Naive thymus-derived CD4-positive, alpha-beta T cell (primary cell): ENCODE measurements at regions not wholly inside any gene's neighbourhood (a gene's known extent, or its start where the extent isn't known, plus 50 kb on each side); places are given as distances from the start of the nearest gene placed in this dataset.

Source experiments
- ATAC-seq: fragments of 150-1000 bp; cut with Tn5 transposase; 2 replicates; pipeline ENCODE4 v1.10.0; 2021; ENCODE audit warnings: mild to moderate bottlenecking, moderate library complexity
- CTCF ChIA-PET: fragments of 350-600 bp; sonication (Branson Sonifier 250); formaldehyde crosslinking; loops from one replicate; lab custom pipeline; 2021; ENCODE audit warnings: antibody characterized with exemption; lab: Charles Lee
- POLR2A ChIA-PET: fragments of 350-600 bp; sonication (Branson Sonifier 250); formaldehyde crosslinking; loops from one replicate; lab custom pipeline; 2021; ENCODE audit warnings: antibody characterized with exemption, inconsistent platforms; lab: Charles Lee
- DNase-seq, 9 donors: peaks; one replicate each; pipeline versions ENCODE4 v3.0.0 to v3.0.0-alpha.2; 2020 to 2022; ENCODE audit warnings: mixed read lengths in 1 of 9
- H3K27ac ChIP-seq: one replicate; pipeline ENCODE4 v1.7.0; 2013; ENCODE audit warnings: mild to moderate bottlenecking, low read depth, low read length, moderate library complexity
- H3K27me3 ChIP-seq, 2 donors: one replicate each; pipeline ENCODE4 v1.7.0; 2013; ENCODE audit warnings: low read length in 2 of 2, mild to moderate bottlenecking in 2 of 2, moderate library complexity in 2 of 2; ENCODE audit not compliant: control insufficient read depth in 2 of 2, insufficient read depth in 2 of 2
- H3K36me3 ChIP-seq, 3 experiments: 1 replicate in 2 of 3; 2 replicates in 1 of 3; pipeline ENCODE4 v1.7.0; 2013; ENCODE audit warnings: low read length in 3 of 3, mild to moderate bottlenecking in 3 of 3, moderate library complexity in 1 of 3; ENCODE audit not compliant: insufficient read depth in 3 of 3, control insufficient read depth in 2 of 3
- H3K4me1 ChIP-seq, 2 donors: one replicate each; pipeline ENCODE4 v1.7.0; 2013; ENCODE audit warnings: low read length in 2 of 2, mild to moderate bottlenecking in 2 of 2, moderate library complexity in 1 of 2; ENCODE audit not compliant: control insufficient read depth in 2 of 2, insufficient read depth in 2 of 2
- H3K4me3 ChIP-seq: 2 replicates; pipeline ENCODE4 v1.7.0; 2013; ENCODE audit warnings: mild to moderate bottlenecking, low read length
- H3K9me3 ChIP-seq, 3 experiments: 1 replicate in 2 of 3; 2 replicates in 1 of 3; pipeline ENCODE4 v1.7.0; 2013; ENCODE audit warnings: low read length in 3 of 3; ENCODE audit not compliant: control insufficient read depth in 2 of 3
- H3K27ac Mint-ChIP-seq, 9 donors: one replicate each; pipeline ENCODE4 v1.8.0; 2020 to 2022; ENCODE audit warnings: mixed read lengths in 9 of 9, mild to moderate bottlenecking in 8 of 9, moderate library complexity in 5 of 9, inconsistent platforms in 2 of 9
- H3K27me3 Mint-ChIP-seq, 5 donors: one replicate each; pipeline ENCODE4 v1.8.0; 2021 to 2022; ENCODE audit warnings: mixed read lengths in 5 of 5, mild to moderate bottlenecking in 1 of 5
- H3K36me3 Mint-ChIP-seq, 5 donors: one replicate each; pipeline ENCODE4 v1.8.0; 2020 to 2022; ENCODE audit warnings: mixed read lengths in 5 of 5, mild to moderate bottlenecking in 3 of 5, inconsistent platforms in 1 of 5
- H3K4me1 Mint-ChIP-seq, 7 donors: one replicate each; pipeline ENCODE4 v1.8.0; 2020 to 2022; ENCODE audit warnings: mixed read lengths in 7 of 7, mild to moderate bottlenecking in 3 of 7, inconsistent platforms in 1 of 7
- H3K4me3 Mint-ChIP-seq, 10 donors: one replicate each; pipeline ENCODE4 v1.8.0; 2020 to 2022; ENCODE audit warnings: mild to moderate bottlenecking in 10 of 10, mixed read lengths in 10 of 10, moderate library complexity in 6 of 10, inconsistent platforms in 2 of 10
- H3K9me3 Mint-ChIP-seq, 11 donors: one replicate each; pipeline ENCODE4 v1.8.0; 2020 to 2022; ENCODE audit warnings: mixed read lengths in 11 of 11, mild to moderate bottlenecking in 4 of 11, inconsistent platforms in 1 of 11, moderate library complexity in 1 of 11
- intact Hi-C, 2 donors: fragments of 100-400 bp; cut with micrococcal nuclease; formaldehyde crosslinking; loops; one replicate each; pipeline ENCODE4 v1.15.1; 2023

GRCh38 chr19:28948026-28948425 lies 264.9 kb downstream of the UQCRFS1 start:
- no peak for ATAC-seq
- no peak overlapping the region for H3K4me3 Mint-ChIP-seq
- Histone ChIP-seq H3K36me3 (no peaks in the 10 kb centered on the region), H3K9me3 (no peaks in the 10 kb centered on the region), H3K27ac (no peak overlapping the region), H3K27me3 (no peaks in the 10 kb centered on the region), H3K4me1 (no peaks in the 10 kb centered on the region), H3K4me3 (no peak overlapping the region)
- H3K36me3 Mint-ChIP-seq, result no peaks in the 10 kb centered on the region
- peaks cover 0 to 15% (median 4%) of the 10 kb centered on the region in 11 donors for H3K9me3 Mint-ChIP-seq
- intact Hi-C loops, result no loop called here
- CTCF ChIA-PET, result no interaction called here
- no peak overlapping the region for H3K27ac Mint-ChIP-seq
- no peaks in the 10 kb centered on the region for H3K4me1 Mint-ChIP-seq
- peaks cover 0 to 12% (median 0%) of the 10 kb centered on the region in 5 donors for H3K27me3 Mint-ChIP-seq
- POLR2A ChIA-PET, result no interaction called here
- DNase-seq, result no peak

- H3K36me3 ChIP-seq, result no peaks in the 10 kb centered on the region
- H3K9me3 ChIP-seq, result no peaks in the 10 kb centered on the region
- H3K27me3 ChIP-seq, result no peaks in the 10 kb centered on the region
- H3K27ac Mint-ChIP-seq, result no peak overlapping the region
- POLR2A ChIA-PET, result no interaction called here
- DNase-seq (no peak), ATAC-seq (no peak)
- H3K4me1 Mint-ChIP-seq, result no peaks in the 10 kb centered on the region
- H3K27ac ChIP-seq, result no peak overlapping the region
- H3K27me3 Mint-ChIP-seq, result peaks cover 0 to 9% (median 4%) of the 10 kb centered on the region in 5 donors
- no peaks in the 10 kb centered on the region for H3K36me3 Mint-ChIP-seq
- no peak overlapping the region for H3K4me3 ChIP-seq
- no peaks in the 10 kb centered on the region for H3K4me1 ChIP-seq
- CTCF ChIA-PET, result no interaction called here
- intact Hi-C loops, result no loop called here
- H3K4me3 Mint-ChIP-seq, result no peak overlapping the region
- peaks cover 0 to 10% (median 4%) of the 10 kb centered on the region in 11 donors for H3K9me3 Mint-ChIP-seq
Measured at GRCh38 chr19:28943651-28944050, 269.3 kb downstream of the UQCRFS1 start.

- Histone ChIP-seq H3K27ac (no peak overlapping the region), H3K36me3 (no peaks in the 10 kb centered on the region), H3K4me3 (no peak overlapping the region), H3K9me3 (no peaks in the 10 kb centered on the region), H3K4me1 (no peaks in the 10 kb centered on the region), H3K27me3 (no peaks in the 10 kb centered on the region)
- CTCF ChIA-PET, result no interaction called here
- intact Hi-C loops, result no loop called here
- no peak overlapping the region for H3K27ac Mint-ChIP-seq
- no peaks in the 10 kb centered on the region for H3K36me3 Mint-ChIP-seq
- no peaks in the 10 kb centered on the region for H3K4me1 Mint-ChIP-seq
- POLR2A ChIA-PET, result no interaction called here
- H3K27me3 Mint-ChIP-seq, result peaks cover 0 to 9% (median 4%) of the 10 kb centered on the region in 5 donors
- H3K4me3 Mint-ChIP-seq, result no peak overlapping the region
- no peak for ATAC-seq
- DNase-seq, result no peak
- peaks cover 0 to 16% (median 4%) of the 10 kb centered on the region in 11 donors for H3K9me3 Mint-ChIP-seq
Measured at GRCh38 chr19:28941833-28942232, 271.1 kb downstream of the UQCRFS1 start.

GRCh38 chr19:28940751-28941500 lies 272.0 kb downstream of the UQCRFS1 start:
- Histone ChIP-seq H3K27ac (no peak overlapping the region), H3K4me3 (no peak overlapping the region), H3K9me3 (no peaks in the 10 kb centered on the region), H3K27me3 (no peaks in the 10 kb centered on the region), H3K4me1 (no peaks in the 10 kb centered on the region), H3K36me3 (no peaks in the 10 kb centered on the region)
- POLR2A ChIA-PET, result no interaction called here
- ATAC-seq (no peak), DNase-seq (no peak)
- CTCF ChIA-PET, result no interaction called here
- Mint-ChIP-seq H3K27me3 (peaks cover 0 to 9% (median 4%) of the 10 kb centered on the region in 5 donors), H3K4me1 (no peaks in the 10 kb centered on the region), H3K36me3 (no peaks in the 10 kb centered on the region), H3K4me3 (no peak overlapping the region), H3K27ac (no peak overlapping the region), H3K9me3 (peaks cover 0 to 16% (median 4%) of the 10 kb centered on the region in 11 donors)
- intact Hi-C loops, result no loop called here

- no peaks in the 10 kb centered on the region for H3K4me1 ChIP-seq
- H3K36me3 Mint-ChIP-seq, result no peaks in the 10 kb centered on the region
- H3K4me3 ChIP-seq, result no peak overlapping the region
- ChIA-PET POLR2A (no interaction called here), CTCF (no interaction called here)
- DNase-seq (no peak), ATAC-seq (no peak)
- H3K27ac Mint-ChIP-seq, result no peak overlapping the region
- peaks cover 0 to 25% (median 5%) of the 10 kb centered on the region in 11 donors for H3K9me3 Mint-ChIP-seq
- intact Hi-C loops, result no loop called here
- no peaks in the 10 kb centered on the region for H3K27me3 ChIP-seq
- H3K4me1 Mint-ChIP-seq, result no peaks in the 10 kb centered on the region
- H3K36me3 ChIP-seq, result no peaks in the 10 kb centered on the region
- H3K9me3 ChIP-seq, result no peaks in the 10 kb centered on the region
- H3K4me3 Mint-ChIP-seq, result no peak overlapping the region
- H3K27me3 Mint-ChIP-seq, result peaks cover 0 to 9% (median 4%) of the 10 kb centered on the region in 5 donors
- H3K27ac ChIP-seq, result no peak overlapping the region
Measured at GRCh38 chr19:28939236-28939635, 273.7 kb downstream of the UQCRFS1 start.

GRCh38 chr19:28936001-28936400 lies 276.9 kb downstream of the UQCRFS1 start:
- H3K27ac ChIP-seq, result no peak overlapping the region
- CTCF ChIA-PET, result no interaction called here
- POLR2A ChIA-PET, result no interaction called here
- no peak overlapping the region for H3K27ac Mint-ChIP-seq
- H3K27me3 ChIP-seq, result no peaks in the 10 kb centered on the region
- intact Hi-C loops, result no loop called here
- H3K36me3 Mint-ChIP-seq, result peaks cover 0 to 6% (median 0%) of the 10 kb centered on the region in 5 donors
- H3K4me1 Mint-ChIP-seq, result no peaks in the 10 kb centered on the region
- no peaks in the 10 kb centered on the region for H3K9me3 ChIP-seq
- H3K4me3 ChIP-seq, result no peak overlapping the region
- DNase-seq (no peak), ATAC-seq (no peak)
- H3K4me1 ChIP-seq, result no peaks in the 10 kb centered on the region
- H3K27me3 Mint-ChIP-seq, result peaks cover 0 to 26% (median 0%) of the 10 kb centered on the region in 5 donors
- H3K9me3 Mint-ChIP-seq, result peaks cover 0 to 28% (median 5%) of the 10 kb centered on the region in 11 donors
- H3K36me3 ChIP-seq, result no peaks in the 10 kb centered on the region
- no peak overlapping the region for H3K4me3 Mint-ChIP-seq

GRCh38 chr19:28934631-28935030 lies 278.3 kb downstream of the UQCRFS1 start:
- H3K36me3 Mint-ChIP-seq, result peaks cover 0 to 6% (median 0%) of the 10 kb centered on the region in 5 donors
- H3K4me1 ChIP-seq, result no peaks in the 10 kb centered on the region
- H3K4me3 ChIP-seq, result no peak overlapping the region
- no peaks in the 10 kb centered on the region for H3K27me3 ChIP-seq
- ChIA-PET POLR2A (no interaction called here), CTCF (no interaction called here)
- no peak overlapping the region for H3K27ac Mint-ChIP-seq
- no peak overlapping the region for H3K27ac ChIP-seq
- no peak overlapping the region for H3K4me3 Mint-ChIP-seq
- no peaks in the 10 kb centered on the region for H3K4me1 Mint-ChIP-seq
- no peaks in the 10 kb centered on the region for H3K9me3 ChIP-seq
- DNase-seq (no peak), ATAC-seq (no peak)
- peaks cover 0 to 28% (median 5%) of the 10 kb centered on the region in 11 donors for H3K9me3 Mint-ChIP-seq
- H3K27me3 Mint-ChIP-seq, result peaks cover 0 to 17% (median 0%) of the 10 kb centered on the region in 5 donors
- H3K36me3 ChIP-seq, result no peaks in the 10 kb centered on the region
- intact Hi-C loops, result no loop called here
